ENCODE measurements at regions not wholly inside any gene's neighbourhood (a gene's known extent, or its start where the extent isn't known, plus 50 kb on each side); places are given as distances from the start of the nearest gene placed in this dataset.

GRCh38 chr6:120096696-120097260 lies 747.2 kb upstream of the MAN1A1 start:
- Histone ChIP-seq H3K27ac (ENCODE audit: extremely low read length, insufficient read depth, low read length) (no peak overlapping the region), H2AFZ (ENCODE audit: low read length) (no peak overlapping the region), H3K9me3 (ENCODE audit: low read length) (no peaks in the 10 kb centered on the region), H3K4me2 (ENCODE audit: low read depth, low read length) (no peak overlapping the region), H3K36me3 (replicated peaks in 1 of 2; ENCODE audit: control insufficient read depth in 1 of 2, insufficient read depth in 2 of 2, low read length in 2 of 2) (no peaks in the 10 kb centered on the region), H3K9ac (ENCODE audit: insufficient read depth, low read depth, low read length) (no peak overlapping the region), H3K4me1 (ENCODE audit: insufficient read depth, low read length) (no peaks in the 10 kb centered on the region), H4K20me1 (ENCODE audit: insufficient read depth, low read length) (no peaks in the 10 kb centered on the region), H3K27me3 (ENCODE audit: control insufficient read depth in 1 of 2, insufficient read depth in 2 of 2, low read length in 2 of 2) (no peaks in the 10 kb centered on the region), H3K79me2 (ENCODE audit: insufficient read depth, low read length) (no peaks in the 10 kb centered on the region), H3K4me3 (replicated peaks in 1 of 3; ENCODE audit: insufficient read depth in 1 of 3, low read depth in 2 of 3, low read length in 3 of 3) (no peak overlapping the region)
- no TSS peak for BruUV-seq (replicated peaks)
- ATAC-seq (no peak), FAIRE-seq (no peak), DNase-seq (ENCODE audit: low spot score) (no peak)
- intact Hi-C loops (cut with micrococcal nuclease; ENCODE audit: unreplicated experiment), result no loop called here
- in situ Hi-C loops (cut with HindIII; ENCODE audit: extremely low pct_ligation_motif_present, low pct_unique_long_range_greater_than_20kb), result no loop called here
- POLR2A ChIA-PET, result no interaction called here
- CTCF ChIA-PET (ENCODE audit: low intra/inter-chr PET ratio, low total read pairs), result no interaction called here
- 97% methylated on average over 2 of the region's 2 CpGs for WGBS (ENCODE audit: low lambda C conversion rate)
- TF ChIP-seq, protein P1, sequence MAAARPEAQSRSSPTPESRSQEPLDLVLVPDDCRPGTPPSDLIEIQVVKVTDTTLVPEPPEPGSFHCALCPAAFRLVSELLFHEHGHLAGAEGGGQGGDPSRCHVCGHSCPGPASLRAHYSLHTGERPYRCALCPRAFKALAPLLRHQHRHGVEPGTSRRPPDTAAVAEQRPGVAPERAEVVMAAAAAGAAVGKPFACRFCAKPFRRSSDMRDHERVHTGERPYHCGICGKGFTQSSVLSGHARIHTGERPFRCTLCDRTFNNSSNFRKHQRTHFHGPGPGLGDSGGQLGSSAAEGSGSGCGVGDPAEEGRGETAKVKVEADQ (CRISPR knock-in tag; IDR thresholded peaks at IDR 0.05; ENCODE audit: borderline replicate concordance), result no peak
- TF ChIP-seq ZNF720 (CRISPR knock-in tag; IDR thresholded peaks at IDR 0.05) (no peak), ZNF468 (CRISPR knock-in tag; IDR thresholded peaks at IDR 0.05) (no peak), ZNF335 (CRISPR knock-in tag; IDR thresholded peaks at IDR 0.05) (no peak), ZNF251 (CRISPR knock-in tag; IDR thresholded peaks at IDR 0.05) (no peak), DDIT3 (CRISPR knock-in tag; IDR thresholded peaks at IDR 0.05) (no peak), KMT2A (CRISPR knock-in tag; IDR thresholded peaks at IDR 0.05) (no peak), RNF219 (CRISPR knock-in tag; IDR thresholded peaks at IDR 0.05) (no peak), ZMYM3 (CRISPR knock-in tag; IDR thresholded peaks at IDR 0.05) (no peak), PLSCR1 (CRISPR knock-in tag; IDR thresholded peaks at IDR 0.05; ENCODE audit: borderline replicate concordance) (no peak), SIN3B (IDR thresholded peaks at IDR 0.05; ENCODE audit: low read length) (no peak), MAFF (IDR thresholded peaks at IDR 0.05; ENCODE audit: low read depth, low read length) (no peak), NFRKB (IDR thresholded peaks at IDR 0.05) (no peak), HDAC6 (IDR thresholded peaks at IDR 0.05; ENCODE audit: low read depth, low read length) (no peak)
